NB4 (cell line): ENCODE measurements at regions not wholly inside any gene's neighbourhood (a gene's known extent, or its start where the extent isn't known, plus 50 kb on each side); places are given as distances from the start of the nearest gene placed in this dataset.

Experiments
- DNase-seq: peaks from one replicate; pipeline ENCODE4 v3.0.0; 2010; ENCODE audit warnings: low read depth
- H3K4me3 ChIP-seq: one replicate; pipeline ENCODE4 v1.5.1; 2011; ENCODE audit warnings: mild to moderate bottlenecking, low read depth, low read length, moderate library complexity
- MAX ChIP-seq: IDR thresholded peaks from 2 replicates; pipeline ENCODE4 v1.6.1; 2011; ENCODE audit warnings: low read depth, low read length
- MYC ChIP-seq: IDR thresholded peaks from 2 replicates; pipeline ENCODE4 v1.6.1; 2011; ENCODE audit warnings: low read depth, low read length
- POLR2A ChIP-seq: IDR thresholded peaks from 2 replicates; pipeline ENCODE4 v1.6.1; 2011; ENCODE audit warnings: mild to moderate bottlenecking; ENCODE audit not compliant: insufficient read length; ENCODE audit errors: extremely low read depth
- TF ChIP-seq, protein P1 (sequence below): IDR thresholded peaks from one replicate; pipeline ENCODE4 v1.5.1; 2012; ENCODE audit warnings: low read depth, low read length

GRCh38 chr1:4003846-4004505, 103.9 kb upstream of the C1orf174 start:
- TF ChIP-seq, protein P1, sequence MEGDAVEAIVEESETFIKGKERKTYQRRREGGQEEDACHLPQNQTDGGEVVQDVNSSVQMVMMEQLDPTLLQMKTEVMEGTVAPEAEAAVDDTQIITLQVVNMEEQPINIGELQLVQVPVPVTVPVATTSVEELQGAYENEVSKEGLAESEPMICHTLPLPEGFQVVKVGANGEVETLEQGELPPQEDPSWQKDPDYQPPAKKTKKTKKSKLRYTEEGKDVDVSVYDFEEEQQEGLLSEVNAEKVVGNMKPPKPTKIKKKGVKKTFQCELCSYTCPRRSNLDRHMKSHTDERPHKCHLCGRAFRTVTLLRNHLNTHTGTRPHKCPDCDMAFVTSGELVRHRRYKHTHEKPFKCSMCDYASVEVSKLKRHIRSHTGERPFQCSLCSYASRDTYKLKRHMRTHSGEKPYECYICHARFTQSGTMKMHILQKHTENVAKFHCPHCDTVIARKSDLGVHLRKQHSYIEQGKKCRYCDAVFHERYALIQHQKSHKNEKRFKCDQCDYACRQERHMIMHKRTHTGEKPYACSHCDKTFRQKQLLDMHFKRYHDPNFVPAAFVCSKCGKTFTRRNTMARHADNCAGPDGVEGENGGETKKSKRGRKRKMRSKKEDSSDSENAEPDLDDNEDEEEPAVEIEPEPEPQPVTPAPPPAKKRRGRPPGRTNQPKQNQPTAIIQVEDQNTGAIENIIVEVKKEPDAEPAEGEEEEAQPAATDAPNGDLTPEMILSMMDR = no peak
- no peak for TF ChIP-seq MYC
- no peak for TF ChIP-seq MAX
- TF ChIP-seq POLR2A = no peak
- no peak overlapping the region for H3K4me3 ChIP-seq
- DNase-seq = no peak

DNA sequence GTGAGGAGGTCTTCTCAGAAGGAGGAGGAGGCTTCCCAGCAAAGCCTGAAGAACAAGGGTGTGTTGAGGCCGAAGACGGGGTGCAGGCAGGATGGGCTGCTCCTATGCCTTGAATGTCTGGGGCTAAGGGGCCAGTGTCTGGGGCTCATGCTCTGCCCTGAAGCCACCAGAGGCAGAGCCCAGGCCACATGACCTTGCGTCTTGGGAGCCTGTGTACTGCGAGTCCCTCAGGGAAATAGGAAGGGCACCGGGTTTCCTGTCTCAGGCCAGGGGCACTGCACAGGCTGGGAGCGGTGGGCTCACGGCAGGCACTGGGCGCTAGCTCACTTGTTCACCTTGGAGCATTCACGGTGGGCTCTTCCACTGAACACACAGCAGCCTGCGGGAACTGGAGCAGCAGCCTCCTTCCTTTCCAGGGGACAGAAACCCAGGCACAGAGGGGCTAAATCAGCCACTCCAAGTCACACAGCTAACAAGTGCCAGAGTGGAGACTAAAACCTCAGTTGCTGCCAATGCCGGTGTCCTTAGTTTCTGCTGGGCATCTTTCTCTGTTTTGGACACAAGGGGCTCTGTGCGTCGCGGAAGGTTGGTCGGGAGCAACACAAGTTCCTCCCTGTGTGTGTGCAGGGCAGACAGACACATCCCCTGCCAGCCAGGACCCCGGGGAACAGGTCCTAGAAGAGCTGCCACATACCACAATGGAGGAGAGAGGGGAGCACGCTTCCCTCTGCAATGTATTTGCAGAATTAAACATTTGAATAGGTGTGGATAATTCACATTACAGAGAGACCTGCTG, 104.8 kb upstream of the C1orf174 start:
- no peak for DNase-seq

GRCh38 chr1:4005431-4005830, 105.4 kb upstream of the C1orf174 start:
- TF ChIP-seq, protein P1 = no peak
- no peak overlapping the region for H3K4me3 ChIP-seq
- DNase-seq = no peak

More for the DNA sequence above, 104.8 kb upstream of the C1orf174 start:
- TF ChIP-seq MAX = no peak
- TF ChIP-seq POLR2A = no peak
- TF ChIP-seq, protein P1 = no peak
- TF ChIP-seq MYC = no peak
- no peak overlapping the region for H3K4me3 ChIP-seq

GRCh38 chr1:4006676-4007374, 106.8 kb upstream of the C1orf174 start:
- DNase-seq = peak; percentile 32
- TF ChIP-seq POLR2A = no peak
- TF ChIP-seq, protein P1 = no peak
- no peak for TF ChIP-seq MYC
- TF ChIP-seq MAX = no peak
- no peak overlapping the region for H3K4me3 ChIP-seq

DNA sequence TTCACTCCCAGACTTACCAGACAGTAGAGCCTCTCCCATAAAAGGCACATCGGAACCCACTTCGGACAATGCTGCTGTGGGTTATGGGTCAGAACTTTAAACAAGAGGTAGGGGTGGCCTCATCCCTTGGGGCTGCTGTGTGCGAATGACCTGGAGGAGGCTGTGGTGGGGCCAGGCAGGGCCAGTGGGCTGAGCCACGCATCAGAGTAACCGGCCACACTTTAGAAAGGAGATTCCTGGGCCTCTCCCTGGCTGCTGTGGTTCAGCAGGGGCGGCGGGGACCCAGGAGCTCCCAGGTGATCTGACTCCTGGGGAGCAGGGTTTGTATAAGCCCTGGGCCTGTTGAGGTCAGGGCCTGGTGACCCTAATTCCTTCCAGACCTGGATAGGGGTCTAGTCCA, 110.2 kb upstream of the C1orf174 start:
- H3K4me3 ChIP-seq = no peak overlapping the region
- DNase-seq = no peak
- TF ChIP-seq MYC = no peak
- TF ChIP-seq MAX = no peak
- TF ChIP-seq POLR2A = no peak
- TF ChIP-seq, protein P1 = no peak
